Sciatic nerve (tissue), 2 donors: ENCODE measurements at regions not wholly inside any gene's neighbourhood (a gene's known extent, or its start where the extent isn't known, plus 50 kb on each side); places are given as distances from the start of the nearest gene placed in this dataset.

Experiments used
- ATAC-seq: fragments of 200-7000 bp; cut with Tn5 transposase; one replicate; pipeline ENCODE4 v1.9.1; 2020; ENCODE audit warnings: mild to moderate bottlenecking, moderate library complexity
- DNase-seq: peaks from one replicate; pipeline ENCODE4 v3.0.0-alpha.2; 2020; ENCODE audit warnings: low spot score
- intact Hi-C: fragments of 100-400 bp; cut with DNase I; formaldehyde crosslinking; loops from one replicate; pipeline ENCODE4 v1.14.2; 2022
- donor health status: DM: no; HTN: no; CAD: no.
- donor health status: DM: no; HTN: no; CAD: no.

DNA sequence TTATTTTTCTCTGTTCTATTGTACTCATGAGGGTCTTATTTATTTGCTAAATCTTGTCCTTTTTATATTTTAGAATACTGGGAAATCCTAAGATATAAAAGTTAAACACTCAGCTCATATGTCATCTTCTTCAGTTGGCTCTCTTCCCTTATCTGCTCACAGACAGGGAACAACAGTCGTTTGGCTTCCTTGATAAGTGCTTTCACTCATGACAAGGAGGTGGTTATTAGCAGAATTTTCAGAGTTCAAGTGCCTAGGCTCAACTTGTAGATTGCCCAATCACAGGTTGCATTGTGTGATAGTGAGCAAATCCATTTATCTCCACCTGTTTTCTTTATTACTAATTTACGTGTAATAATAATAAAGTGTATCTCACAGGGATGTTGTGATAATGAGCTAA is 620.3 kb upstream of the PCDH20 start:
- ATAC-seq: no peak
- intact Hi-C loops: no loop called here

DNA sequence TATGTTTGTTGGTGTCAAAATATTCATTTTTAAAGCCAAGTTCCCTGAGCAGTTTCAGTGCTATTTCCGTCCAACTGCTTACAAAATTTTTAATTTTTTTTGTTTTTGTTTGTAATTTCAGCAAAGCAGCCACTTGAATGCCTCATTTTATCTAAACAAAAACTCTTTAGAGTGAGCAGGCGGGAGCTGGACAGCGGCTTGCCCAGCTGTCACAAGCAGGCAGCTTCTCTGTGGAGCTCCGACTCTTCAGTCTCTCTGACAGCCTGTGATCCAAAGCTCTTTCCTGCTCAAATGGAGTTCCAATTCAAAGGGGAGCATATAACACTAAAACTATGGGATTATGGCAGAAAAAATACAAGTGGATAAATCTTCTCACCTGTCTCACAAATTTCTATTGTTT is 618.3 kb upstream of the PCDH20 start:
- ATAC-seq (no peak), DNase-seq (no peak)
- intact Hi-C loops: no loop called here

More for the DNA sequence above, 620.3 kb upstream of the PCDH20 start:
- DNase-seq: no peak

DNA sequence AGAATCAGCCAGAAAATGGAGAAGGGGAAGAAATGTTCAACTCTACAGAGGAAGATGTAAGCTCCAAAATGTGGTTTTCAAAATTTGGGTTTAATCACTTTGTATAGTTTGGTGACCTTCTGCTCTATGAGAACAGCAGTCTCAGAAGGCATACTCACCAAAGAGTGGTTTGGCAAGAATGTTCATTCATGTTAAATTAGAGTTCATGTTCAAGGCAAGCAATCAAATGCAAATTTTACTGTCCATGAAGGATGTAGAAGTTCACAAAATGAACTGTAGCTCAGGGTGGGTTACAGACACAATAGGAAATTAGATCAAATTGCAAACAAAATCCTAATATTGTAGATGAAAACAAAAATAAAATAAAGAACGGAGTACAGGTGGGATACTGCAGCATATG is 606.7 kb upstream of the PCDH20 start:
- intact Hi-C loops: no loop called here
- no peak for DNase-seq
- ATAC-seq: no peak

DNA sequence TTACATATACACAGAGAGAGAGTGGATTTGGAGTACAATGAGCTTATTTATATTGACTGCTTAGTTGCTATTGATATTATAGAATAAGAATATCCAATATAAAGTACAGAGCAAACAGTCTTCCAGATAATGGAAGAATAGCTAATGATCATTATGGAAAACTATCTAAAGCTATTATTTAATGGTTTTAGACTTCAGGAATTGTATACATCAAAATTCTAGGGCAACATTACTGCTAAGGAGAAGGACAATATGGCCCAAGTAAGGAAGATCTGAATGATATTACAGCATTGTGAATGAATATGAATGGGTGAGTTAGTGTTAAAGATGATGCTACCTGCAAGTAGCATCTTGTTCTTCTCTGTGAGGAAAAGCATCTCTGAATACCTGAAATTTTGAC is 604.2 kb upstream of the PCDH20 start:
- DNase-seq: no peak
- no peak for ATAC-seq
- intact Hi-C loops: no loop called here

DNA sequence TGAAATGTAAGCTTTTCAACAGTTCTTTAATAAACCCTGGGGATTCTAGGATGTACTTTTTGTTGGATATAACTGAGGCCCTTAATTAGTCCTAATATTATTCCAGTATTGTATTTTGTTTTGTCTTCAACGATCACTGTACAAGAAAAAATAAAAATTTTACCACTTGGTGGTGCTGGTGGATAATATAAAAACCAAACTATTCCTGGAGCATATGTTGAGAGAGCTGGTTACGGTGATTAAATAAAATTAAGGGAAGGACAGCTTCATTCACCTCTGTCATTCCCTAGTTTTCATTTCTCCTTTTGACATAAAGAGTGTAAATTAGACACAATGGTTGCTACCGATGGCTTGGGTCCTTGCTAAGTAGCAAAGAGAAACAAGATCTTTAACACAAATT is 598.6 kb upstream of the PCDH20 start:
- DNase-seq: no peak
- ATAC-seq: no peak
- intact Hi-C loops: no loop called here

DNA sequence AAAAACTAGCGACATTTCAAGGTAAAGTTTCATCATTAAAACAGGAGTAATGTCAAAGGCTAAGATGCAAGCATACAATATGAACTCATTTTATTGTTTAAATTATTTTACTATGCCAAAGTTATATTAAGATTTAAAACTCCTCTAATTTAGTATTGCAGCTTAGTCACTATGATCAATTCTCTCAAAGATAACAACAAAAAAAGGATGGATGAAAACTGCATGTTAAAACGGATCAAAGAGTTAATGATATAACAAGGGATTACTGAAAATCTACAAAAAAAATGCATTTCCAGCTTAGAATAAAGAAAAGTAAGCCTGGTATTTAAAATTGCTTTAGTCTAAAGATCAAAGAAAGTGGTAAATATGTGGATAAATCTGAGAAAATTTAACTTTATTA is 587.8 kb upstream of the PCDH20 start:
- DNase-seq (no peak), ATAC-seq (no peak)
- intact Hi-C loops: no loop called here

DNA sequence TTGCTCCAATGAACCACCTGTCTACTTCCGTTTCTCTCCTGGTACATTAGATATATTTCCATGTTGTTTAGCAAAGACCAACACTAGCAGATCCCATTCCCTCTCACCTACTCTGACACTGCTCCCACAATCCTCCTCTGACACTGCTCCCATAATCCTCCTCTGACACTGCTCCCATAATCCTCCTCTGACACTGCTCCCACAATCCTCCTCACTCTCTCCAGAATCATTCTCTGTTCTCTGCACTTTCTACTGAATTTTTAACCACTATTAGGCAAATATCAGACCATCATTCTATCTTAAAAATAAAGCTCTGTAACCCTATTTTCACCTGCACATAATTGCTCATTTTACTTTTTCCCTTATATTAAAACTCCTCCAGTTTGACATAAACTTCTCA is 578.5 kb upstream of the PCDH20 start:
- no peak for DNase-seq
- no peak for ATAC-seq
- intact Hi-C loops: no loop called here

DNA sequence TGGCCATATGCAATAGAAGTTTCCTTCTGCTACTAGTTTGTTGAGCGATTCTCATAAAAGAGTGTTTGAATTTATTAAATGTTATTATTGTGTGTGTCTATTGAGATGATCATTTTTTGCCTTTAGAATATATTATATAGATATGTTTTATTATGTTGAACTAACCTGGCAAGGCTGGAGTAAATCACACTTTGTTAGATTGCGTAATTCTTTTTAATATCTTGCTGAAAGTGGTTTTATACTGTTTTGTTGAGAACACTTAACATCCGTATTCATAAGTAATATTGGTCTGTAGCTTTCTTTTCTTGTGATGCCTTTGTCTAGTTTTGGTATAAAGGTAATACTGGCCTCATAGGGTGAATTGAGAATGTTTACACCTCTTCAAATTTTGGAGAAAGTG is 574.3 kb upstream of the PCDH20 start:
- DNase-seq (no peak), ATAC-seq (no peak)
- intact Hi-C loops: no loop called here

DNA sequence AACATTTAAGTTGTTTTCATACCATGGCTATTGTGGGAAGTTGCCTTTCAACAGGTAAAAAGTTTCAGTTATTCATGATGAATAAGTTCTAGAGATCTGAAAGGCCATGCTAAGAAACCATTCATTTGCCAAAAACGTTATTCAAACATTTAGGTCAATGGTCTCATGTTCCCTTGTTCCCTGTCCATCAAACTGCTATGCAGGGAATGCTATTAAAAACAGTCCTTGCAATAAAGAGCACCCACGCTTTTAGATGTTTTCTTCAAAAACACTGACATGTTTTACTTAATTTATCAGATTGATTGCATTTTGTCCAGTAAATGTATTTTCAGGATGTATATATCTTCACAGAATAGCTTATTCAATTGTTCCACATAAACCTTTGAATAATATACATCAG is 573.2 kb upstream of the PCDH20 start:
- no peak for DNase-seq

DNA sequence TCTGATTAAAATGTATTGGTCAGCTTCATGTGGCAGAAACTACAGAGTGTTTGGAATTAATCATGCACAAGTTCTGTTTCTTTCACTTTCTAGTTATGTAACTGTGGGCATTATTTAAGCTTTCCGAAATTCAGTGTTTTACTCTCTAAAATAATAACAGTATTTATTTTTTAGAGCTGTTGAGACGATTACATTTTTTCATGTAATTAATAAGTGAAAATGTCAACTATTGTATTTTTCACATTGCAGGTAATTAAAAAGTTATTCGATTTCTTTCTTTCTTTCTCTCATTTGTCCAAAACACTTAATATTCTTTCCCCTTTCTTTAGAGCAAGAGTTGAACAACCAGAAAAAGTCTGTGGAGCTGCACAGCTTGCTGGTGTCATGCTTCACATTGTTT is 559.4 kb upstream of the PCDH20 start:
- intact Hi-C loops: no loop called here
- ATAC-seq (no peak), DNase-seq (no peak)

More for the DNA sequence above, 573.2 kb upstream of the PCDH20 start:
- no peak for ATAC-seq
- intact Hi-C loops: no loop called here

DNA sequence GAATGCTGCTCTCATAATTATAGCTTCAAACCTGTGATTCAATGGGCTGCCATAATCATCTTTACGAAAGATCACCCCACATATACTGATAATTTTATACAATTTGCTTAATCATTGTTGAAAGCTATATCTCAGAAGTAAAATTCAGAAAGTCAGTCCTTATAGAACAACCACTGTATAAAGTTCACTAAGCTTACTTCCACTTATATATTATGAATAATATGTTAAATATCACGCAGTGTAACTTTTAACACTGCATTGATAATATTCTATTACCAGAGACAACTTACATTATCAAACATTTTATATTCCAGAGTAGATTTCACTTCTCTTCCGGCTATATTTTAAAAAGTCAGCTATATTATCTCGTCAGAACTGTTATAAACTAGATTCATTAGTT is 550.1 kb upstream of the PCDH20 start:
- intact Hi-C loops: no loop called here
- DNase-seq (no peak), ATAC-seq (no peak)

DNA sequence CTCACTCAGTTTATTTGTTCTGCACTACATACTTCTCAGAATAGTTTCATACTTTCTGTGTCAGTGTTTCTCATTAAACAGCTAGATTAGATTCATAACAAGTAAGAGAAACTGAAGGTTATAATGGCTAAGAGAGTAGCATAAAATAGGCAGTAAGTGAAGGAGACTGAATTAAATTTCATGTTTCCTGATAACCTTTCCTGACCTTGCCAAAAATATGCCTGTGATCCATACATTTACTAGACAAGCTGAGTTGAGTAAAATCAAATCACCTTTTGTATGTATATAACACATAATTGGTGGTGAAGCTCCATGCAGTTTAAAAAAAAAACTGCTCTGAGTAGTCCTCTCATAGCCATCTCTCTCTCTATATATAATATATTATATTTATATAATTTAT is 545.3 kb upstream of the PCDH20 start:
- ATAC-seq (no peak), DNase-seq (no peak)
- intact Hi-C loops: no loop called here

DNA sequence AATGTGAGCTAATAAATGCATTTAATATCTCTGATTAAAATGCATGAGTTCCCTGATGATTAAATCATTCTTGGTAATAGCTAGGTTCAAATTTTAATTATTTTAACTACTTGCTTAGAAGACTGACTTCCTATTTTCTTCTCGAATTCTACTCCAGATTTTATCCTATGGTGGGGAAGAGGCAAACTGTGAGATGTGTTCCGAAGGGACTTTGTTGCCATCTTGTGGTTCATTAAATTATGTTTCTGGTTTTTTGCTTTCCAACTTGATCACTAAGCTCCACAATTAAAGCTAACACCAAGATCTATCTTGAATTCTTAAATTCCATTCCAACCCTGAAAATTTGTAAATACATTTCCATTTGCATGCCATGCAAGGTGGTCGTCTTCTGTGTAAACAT is 538.4 kb upstream of the PCDH20 start:
- DNase-seq (no peak), ATAC-seq (no peak)
- intact Hi-C loops: no loop called here

DNA sequence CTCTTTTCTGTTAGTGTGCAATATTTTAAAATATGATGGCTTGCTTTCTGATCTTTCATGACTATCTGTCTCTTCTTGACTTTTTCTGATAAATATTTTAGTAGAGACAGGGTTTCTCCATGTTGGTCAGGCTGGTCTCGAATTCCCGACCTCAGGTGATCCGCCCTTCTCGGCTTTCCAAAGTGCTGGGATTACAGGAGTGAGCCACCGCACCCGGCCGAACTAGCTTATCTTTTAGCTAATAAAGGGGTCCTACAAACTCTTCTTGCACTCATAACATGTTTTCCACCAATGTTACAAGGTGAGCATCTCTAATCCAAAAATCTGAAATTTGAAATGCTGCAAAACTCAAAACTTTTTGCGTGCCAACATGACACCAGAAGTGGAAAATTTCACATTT is 535.2 kb upstream of the PCDH20 start:
- no peak for DNase-seq
- ATAC-seq: no peak
- intact Hi-C loops: no loop called here

DNA sequence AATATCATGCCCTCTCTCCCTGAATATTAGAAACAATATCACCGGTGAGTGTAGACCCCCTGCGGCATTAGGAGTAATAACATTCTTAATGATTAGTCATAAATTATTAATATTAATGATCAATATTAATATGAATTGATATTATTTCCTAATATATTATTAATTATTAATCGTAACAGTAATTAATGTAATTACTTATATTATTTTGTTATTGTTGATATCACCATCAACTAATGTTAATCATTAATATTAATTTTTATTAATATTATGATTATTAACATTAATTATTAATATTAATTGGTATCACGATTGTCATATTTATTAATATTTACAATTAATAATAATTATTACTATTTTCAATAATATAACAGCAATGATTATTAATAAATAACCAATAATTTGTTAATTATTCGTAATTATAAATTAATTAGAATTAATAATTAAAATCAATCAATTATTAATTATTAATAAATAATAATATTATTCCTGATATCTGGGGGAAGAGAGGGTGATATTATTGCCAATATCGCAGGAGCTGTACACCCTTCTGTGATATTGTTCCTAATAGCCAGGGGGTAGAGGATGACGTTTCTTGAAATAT is 528.8 kb upstream of the PCDH20 start:
- intact Hi-C loops: no loop called here
- DNase-seq (no peak), ATAC-seq (no peak)

DNA sequence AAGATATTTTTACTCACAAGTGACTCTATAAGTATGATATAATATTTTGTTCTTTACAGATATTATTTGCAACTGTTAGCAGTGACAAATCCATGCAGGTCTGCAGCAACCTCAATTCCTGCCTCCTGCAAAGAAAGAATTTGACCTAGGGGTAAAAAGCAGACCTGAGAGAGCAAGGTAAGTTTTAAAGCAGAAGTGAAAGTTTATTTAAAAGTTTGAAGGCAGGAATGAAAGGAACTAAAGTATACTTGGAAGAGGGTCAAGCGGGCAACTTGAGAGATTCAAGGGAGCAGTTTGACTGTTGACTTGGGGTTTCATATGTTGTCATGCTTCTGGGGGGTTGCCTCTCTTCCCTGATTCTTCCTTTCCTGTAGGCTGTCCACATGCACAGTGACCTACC is 520.1 kb upstream of the PCDH20 start:
- intact Hi-C loops: no loop called here

DNA sequence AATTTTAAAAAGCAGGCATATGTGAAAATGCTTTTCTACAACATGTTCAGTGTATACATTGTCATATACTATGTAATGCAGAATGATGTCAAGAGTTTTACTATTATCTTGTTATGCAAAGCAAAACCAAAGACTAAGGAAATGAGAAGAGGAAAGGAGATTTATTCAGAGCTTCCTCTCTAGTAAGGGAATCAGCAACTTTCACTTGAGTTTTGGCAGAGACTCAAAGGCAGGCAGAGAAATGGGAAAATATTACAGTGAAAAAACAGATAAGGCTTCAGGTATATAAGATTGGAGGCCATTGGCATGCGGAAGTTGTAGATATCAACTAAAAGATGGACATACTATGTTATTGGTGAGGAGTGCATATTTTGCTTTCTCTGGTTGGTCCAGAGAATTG is 512.0 kb upstream of the PCDH20 start:
- DNase-seq (no peak), ATAC-seq (no peak)
- intact Hi-C loops: no loop called here

More for the DNA sequence above, 520.1 kb upstream of the PCDH20 start:
- no peak for DNase-seq
- no peak for ATAC-seq

DNA sequence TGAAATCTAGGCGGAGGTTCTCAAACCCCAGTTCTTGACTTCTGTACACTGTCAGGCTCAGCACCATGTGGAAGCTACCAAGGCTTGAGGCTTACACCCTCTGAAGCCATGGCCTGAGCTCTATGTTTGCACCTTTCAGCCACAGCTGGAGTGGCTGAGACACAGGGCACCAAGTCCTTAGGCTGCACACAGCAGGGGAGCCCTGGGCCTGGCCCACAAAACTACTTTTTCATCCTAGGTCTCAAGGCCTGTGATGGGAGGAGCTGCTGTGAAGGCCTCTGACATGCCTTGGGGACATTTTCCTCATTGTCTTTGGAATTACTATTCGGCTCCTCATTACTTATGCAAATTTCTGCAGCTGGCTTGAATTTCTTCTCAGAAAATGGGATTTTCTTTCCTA is 503.2 kb upstream of the PCDH20 start:
- ATAC-seq: no peak
- intact Hi-C loops: no loop called here

DNA sequence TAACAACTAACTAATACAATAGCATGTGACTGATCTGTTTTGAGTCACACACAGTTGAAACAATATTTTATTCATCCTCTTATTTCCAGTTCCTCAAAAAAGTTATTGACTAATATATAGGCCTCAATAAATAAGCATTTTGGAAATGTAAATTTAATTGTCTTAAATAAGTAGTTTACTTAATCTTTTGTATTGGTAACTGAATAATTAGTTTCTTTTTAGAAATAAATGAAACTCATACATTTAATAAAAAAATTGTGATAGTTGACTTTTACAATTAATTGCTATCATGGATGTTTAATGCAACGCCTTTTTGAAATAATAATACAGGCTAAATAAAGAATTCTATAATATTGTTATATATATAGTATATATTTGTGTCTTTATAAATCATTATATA is 500.8 kb upstream of the PCDH20 start:
- intact Hi-C loops: no loop called here
- no peak for DNase-seq
- ATAC-seq: no peak

More for the DNA sequence above, 503.2 kb upstream of the PCDH20 start:
- no peak for DNase-seq

DNA sequence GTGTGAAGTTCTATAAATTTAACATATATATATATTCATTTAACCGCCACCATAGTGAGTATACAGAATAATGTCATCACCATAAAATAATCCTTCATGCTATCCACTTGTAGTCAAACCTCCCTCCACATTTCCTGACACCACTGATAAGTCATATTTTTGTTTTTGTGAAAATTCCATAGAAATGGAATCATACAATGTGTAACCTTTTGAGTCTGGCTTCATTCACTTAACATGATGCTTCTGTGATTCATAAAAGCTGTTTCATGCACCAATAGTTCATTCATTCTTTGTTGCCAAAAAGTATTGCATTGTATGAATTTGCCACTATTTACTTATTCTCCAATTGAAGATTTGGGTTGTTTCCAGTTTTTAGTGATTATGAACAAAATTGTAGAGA is 497.5 kb upstream of the PCDH20 start:
- intact Hi-C loops: no loop called here
- ATAC-seq: no peak
- DNase-seq: no peak

DNA sequence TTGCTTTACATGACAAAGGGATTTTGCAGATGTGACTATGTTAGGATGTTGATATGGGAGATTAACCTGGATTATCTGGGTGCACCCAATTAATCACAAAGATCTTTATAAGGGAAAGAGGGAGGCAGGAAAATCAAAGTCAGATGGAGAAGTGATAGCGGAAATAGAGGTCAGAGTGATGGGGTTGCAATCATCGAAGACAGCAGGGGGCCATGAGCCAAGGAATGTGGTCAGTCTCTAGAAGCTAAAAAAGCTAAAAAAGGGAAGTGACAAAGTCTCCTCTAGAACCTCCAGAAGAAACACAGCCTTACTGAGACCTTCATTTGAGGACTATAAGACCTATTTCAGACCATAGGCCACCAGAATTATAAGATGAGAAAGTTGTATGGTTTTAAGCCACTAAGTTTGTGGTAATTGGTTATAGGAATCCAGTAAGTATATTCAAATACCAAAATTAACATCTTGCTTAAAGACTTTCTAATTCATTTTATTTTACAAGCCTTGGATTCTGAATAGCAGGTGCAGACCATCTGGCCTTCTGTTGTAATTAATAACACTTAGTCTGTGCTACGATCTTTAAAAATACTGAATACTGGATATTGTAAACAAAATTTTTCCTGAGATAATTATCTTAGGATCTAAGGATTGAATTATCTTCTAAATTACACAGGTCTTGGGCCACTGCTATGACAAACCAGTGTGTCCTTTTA is 493.4 kb upstream of the PCDH20 start:
- no peak for ATAC-seq
- no peak for DNase-seq
- intact Hi-C loops: no loop called here
